NOMO-1 treated with DMSO at 0.1 percent for 48 hours (cell line): ENCODE measurements at regions not wholly inside any gene's neighbourhood (a gene's known extent, or its start where the extent isn't known, plus 50 kb on each side); places are given as distances from the start of the nearest gene placed in this dataset.
"Not testable (repeated sequence)": the region's sequence is repeated elsewhere in the genome, so short reads cannot be mapped to it uniquely, and the experiment has no call there.

Experiments
- DNase-seq: peaks from one replicate; lab custom pipeline; 2025; ENCODE audit not compliant: unreplicated experiment; lab: John Stamatoyannopoulos, UW

- DNase-seq = no peak
These were observed 239.5 kb upstream of the SFSWAP start for GRCh38 chr12:131471271-131471905.

- no peak for DNase-seq
These were observed 238.8 kb upstream of the SFSWAP start for GRCh38 chr12:131471946-131472732.

GRCh38 chr12:131473261-131473660, 237.6 kb upstream of the SFSWAP start:
- no peak for DNase-seq

- DNase-seq = no peak
These were observed 236.9 kb upstream of the SFSWAP start for GRCh38 chr12:131473741-131474709.

GRCh38 chr12:131475012-131475411, 235.9 kb upstream of the SFSWAP start:
- not testable (repeated sequence) for DNase-seq

- no peak for DNase-seq
These were observed 233.3 kb upstream of the SFSWAP start for GRCh38 chr12:131477613-131478012.

- no peak for DNase-seq
These were observed 232.4 kb upstream of the SFSWAP start for GRCh38 chr12:131478468-131478867.

GRCh38 chr12:131482199-131482598, 228.7 kb upstream of the SFSWAP start:
- no peak for DNase-seq

GRCh38 chr12:131482686-131483085, 228.2 kb upstream of the SFSWAP start:
- no peak for DNase-seq

- DNase-seq = no peak
These were observed 224.2 kb upstream of the SFSWAP start for GRCh38 chr12:131486451-131487230.

GRCh38 chr12:131487388-131488124, 223.3 kb upstream of the SFSWAP start:
- no peak for DNase-seq

GRCh38 chr12:131489718-131490117, 221.2 kb upstream of the SFSWAP start:
- no peak for DNase-seq

- no peak for DNase-seq
These were observed 219.7 kb upstream of the SFSWAP start for GRCh38 chr12:131491155-131491554.

- DNase-seq = no peak
These were observed 218.9 kb upstream of the SFSWAP start for GRCh38 chr12:131491916-131492490.

- no peak for DNase-seq
These were observed 217.6 kb upstream of the SFSWAP start for GRCh38 chr12:131493068-131493826.

GRCh38 chr12:131494216-131494615, 216.7 kb upstream of the SFSWAP start:
- DNase-seq = no peak

GRCh38 chr12:131494741-131495524, 216.0 kb upstream of the SFSWAP start:
- DNase-seq = no peak

- no peak for DNase-seq
These were observed 212.9 kb upstream of the SFSWAP start for GRCh38 chr12:131497966-131498365.
